Stimulated activated CD8-positive, alpha-beta memory T cell treated with anti-CD3 and anti-CD28 coated beads, Interleukin-4, amount 100 ng/mL, for 48 hours (primary cell): ENCODE measurements at regions not wholly inside any gene's neighbourhood (a gene's known extent, or its start where the extent isn't known, plus 50 kb on each side); places are given as distances from the start of the nearest gene placed in this dataset.
"Not testable (repeated sequence)": the region's sequence is repeated elsewhere in the genome, so short reads cannot be mapped to it uniquely, and the experiment has no call there.

Source experiments
- DNase-seq: peaks from one replicate; pipeline ENCODE4 v3.0.0-alpha.2; 2020

GRCh38 chr12:74171478-74171909, 366.1 kb upstream of the ATXN7L3B start:
- no peak for DNase-seq

GRCh38 chr12:74174961-74175360, 362.7 kb upstream of the ATXN7L3B start:
- DNase-seq = not testable (repeated sequence)

- DNase-seq = no peak
Observed at GRCh38 chr12:74185360-74185759, 352.3 kb upstream of the ATXN7L3B start.

- DNase-seq = no peak
Observed at GRCh38 chr12:74193191-74193590, 344.4 kb upstream of the ATXN7L3B start.

- DNase-seq = no peak
Observed at GRCh38 chr12:74204236-74204635, 333.4 kb upstream of the ATXN7L3B start.

- no peak for DNase-seq
Observed at GRCh38 chr12:74227846-74228545, 309.6 kb upstream of the ATXN7L3B start.

GRCh38 chr12:74229671-74230070, 308.0 kb upstream of the ATXN7L3B start:
- no peak for DNase-seq

- DNase-seq = no peak
Observed at GRCh38 chr12:74235342-74235741, 302.3 kb upstream of the ATXN7L3B start.

GRCh38 chr12:74241341-74241740, 296.3 kb upstream of the ATXN7L3B start:
- no peak for DNase-seq

GRCh38 chr12:74242088-74242487, 295.5 kb upstream of the ATXN7L3B start:
- no peak for DNase-seq

GRCh38 chr12:74245458-74245857, 292.2 kb upstream of the ATXN7L3B start:
- DNase-seq = no peak

- no peak for DNase-seq
Observed at GRCh38 chr12:74250891-74251290, 286.7 kb upstream of the ATXN7L3B start.

- not testable (repeated sequence) for DNase-seq
Observed at GRCh38 chr12:74253826-74254225, 283.8 kb upstream of the ATXN7L3B start.

- DNase-seq = no peak
Observed at GRCh38 chr12:74254784-74255183, 282.9 kb upstream of the ATXN7L3B start.

GRCh38 chr12:74259199-74259598, 278.4 kb upstream of the ATXN7L3B start:
- DNase-seq = no peak

- no peak for DNase-seq
Observed at GRCh38 chr12:74264692-74265091, 272.9 kb upstream of the ATXN7L3B start.

- DNase-seq = not testable (repeated sequence)
Observed at GRCh38 chr12:74269355-74269754, 268.3 kb upstream of the ATXN7L3B start.

GRCh38 chr12:74280156-74280655, 257.4 kb upstream of the ATXN7L3B start:
- no peak for DNase-seq

GRCh38 chr12:74281401-74282180, 256.0 kb upstream of the ATXN7L3B start:
- DNase-seq = not testable (repeated sequence)

GRCh38 chr12:74283646-74284045, 254.0 kb upstream of the ATXN7L3B start:
- no peak for DNase-seq

- no peak for DNase-seq
Observed at GRCh38 chr12:74285773-74286172, 251.9 kb upstream of the ATXN7L3B start.

- no peak for DNase-seq
Observed at GRCh38 chr12:74286254-74286653, 251.4 kb upstream of the ATXN7L3B start.

- DNase-seq = no peak
Observed at GRCh38 chr12:74292351-74293194, 245.1 kb upstream of the ATXN7L3B start.
